TTC549 (cell line): ENCODE measurements at regions not wholly inside any gene's neighbourhood (a gene's known extent, or its start where the extent isn't known, plus 50 kb on each side); places are given as distances from the start of the nearest gene placed in this dataset.

Experiments used
- FAIRE-seq: peaks from 2 replicates; lab custom pipeline; 2012; peaks lifted over from hg19 to GRCh38; lab: Jason Lieb, UNC

- no peak for FAIRE-seq
Observed at GRCh38 chr13:105925496-105925895, 610.0 kb downstream of the EFNB2 start.

GRCh38 chr13:105921711-105922110 lies 613.8 kb downstream of the EFNB2 start:
- FAIRE-seq, result no peak

- FAIRE-seq, result no peak
Observed at GRCh38 chr13:105920370-105920769, 615.1 kb downstream of the EFNB2 start.

GRCh38 chr13:105918842-105919741 lies 616.4 kb downstream of the EFNB2 start:
- FAIRE-seq, result no peak

GRCh38 chr13:105915146-105915850 lies 620.2 kb downstream of the EFNB2 start:
- FAIRE-seq, result no peak

GRCh38 chr13:105914291-105915036 lies 621.0 kb downstream of the EFNB2 start:
- FAIRE-seq, result no peak

- FAIRE-seq, result no peak
Observed at GRCh38 chr13:105908586-105908985, 626.9 kb downstream of the EFNB2 start.

- no peak for FAIRE-seq
Observed at GRCh38 chr13:105907319-105908019, 628.0 kb downstream of the EFNB2 start.

- no peak for FAIRE-seq
Observed at GRCh38 chr13:105906746-105907145, 628.7 kb downstream of the EFNB2 start.

GRCh38 chr13:105904034-105904742 lies 631.3 kb downstream of the EFNB2 start:
- FAIRE-seq, result no peak

- no peak for FAIRE-seq
Observed at GRCh38 chr13:105902396-105902795, 633.1 kb downstream of the EFNB2 start.

GRCh38 chr13:105897575-105897974 lies 637.9 kb downstream of the EFNB2 start:
- FAIRE-seq, result no peak

GRCh38 chr13:105894697-105895096 lies 640.8 kb downstream of the EFNB2 start:
- FAIRE-seq, result no peak

GRCh38 chr13:105890509-105890908 lies 645.0 kb downstream of the EFNB2 start:
- FAIRE-seq, result no peak

GRCh38 chr13:105878119-105878700 lies 657.3 kb downstream of the EFNB2 start:
- no peak for FAIRE-seq

- no peak for FAIRE-seq
Observed at GRCh38 chr13:105874814-105875213, 660.6 kb downstream of the EFNB2 start.

GRCh38 chr13:105871768-105872167 lies 663.7 kb downstream of the EFNB2 start:
- FAIRE-seq, result no peak

- FAIRE-seq, result no peak
Observed at GRCh38 chr13:105871326-105871725, 664.1 kb downstream of the EFNB2 start.

GRCh38 chr13:105863300-105863920 lies 672.1 kb downstream of the EFNB2 start:
- no peak for FAIRE-seq

- FAIRE-seq, result no peak
Observed at GRCh38 chr13:105848494-105848893, 687.0 kb downstream of the EFNB2 start.
